22Rv1 (cell line): ENCODE measurements at regions not wholly inside any gene's neighbourhood (a gene's known extent, or its start where the extent isn't known, plus 50 kb on each side); places are given as distances from the start of the nearest gene placed in this dataset.

Experiments
- ZFX ChIP-seq: fragments of 450-650 bp; IDR thresholded peaks from 2 replicates; pipeline ENCODE4 v1.6.1; 2017; ENCODE audit warnings: antibody characterized with exemption, borderline replicate concordance
- TF ChIP-seq, protein P1 (sequence below): fragments of 450-650 bp; IDR thresholded peaks from 2 replicates; pipeline ENCODE4 v1.5.1; 2017; ENCODE audit warnings: mild to moderate bottlenecking

DNA sequence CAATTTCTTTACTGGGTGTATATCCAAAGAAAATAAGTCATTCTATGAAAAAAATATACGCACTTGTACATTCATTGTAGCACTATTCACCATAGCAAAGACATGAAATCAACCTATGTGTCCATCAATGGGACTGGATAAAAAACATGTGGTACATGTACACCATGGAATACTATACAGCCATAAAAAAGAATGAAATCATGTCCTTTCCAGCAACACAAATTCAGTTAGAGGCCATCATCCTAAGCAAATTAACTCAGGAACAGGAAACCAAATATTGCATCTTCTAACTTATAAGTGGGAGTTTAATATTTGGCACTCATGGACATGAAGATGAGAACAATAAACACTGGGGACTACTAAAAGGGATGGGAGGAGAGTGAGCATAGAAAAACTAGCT is 325.7 kb downstream of the TGFB2 start:
- TF ChIP-seq, protein P1, sequence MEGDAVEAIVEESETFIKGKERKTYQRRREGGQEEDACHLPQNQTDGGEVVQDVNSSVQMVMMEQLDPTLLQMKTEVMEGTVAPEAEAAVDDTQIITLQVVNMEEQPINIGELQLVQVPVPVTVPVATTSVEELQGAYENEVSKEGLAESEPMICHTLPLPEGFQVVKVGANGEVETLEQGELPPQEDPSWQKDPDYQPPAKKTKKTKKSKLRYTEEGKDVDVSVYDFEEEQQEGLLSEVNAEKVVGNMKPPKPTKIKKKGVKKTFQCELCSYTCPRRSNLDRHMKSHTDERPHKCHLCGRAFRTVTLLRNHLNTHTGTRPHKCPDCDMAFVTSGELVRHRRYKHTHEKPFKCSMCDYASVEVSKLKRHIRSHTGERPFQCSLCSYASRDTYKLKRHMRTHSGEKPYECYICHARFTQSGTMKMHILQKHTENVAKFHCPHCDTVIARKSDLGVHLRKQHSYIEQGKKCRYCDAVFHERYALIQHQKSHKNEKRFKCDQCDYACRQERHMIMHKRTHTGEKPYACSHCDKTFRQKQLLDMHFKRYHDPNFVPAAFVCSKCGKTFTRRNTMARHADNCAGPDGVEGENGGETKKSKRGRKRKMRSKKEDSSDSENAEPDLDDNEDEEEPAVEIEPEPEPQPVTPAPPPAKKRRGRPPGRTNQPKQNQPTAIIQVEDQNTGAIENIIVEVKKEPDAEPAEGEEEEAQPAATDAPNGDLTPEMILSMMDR, result no peak
- no peak for TF ChIP-seq ZFX
